ENCODE measurements at regions not wholly inside any gene's neighbourhood (a gene's known extent, or its start where the extent isn't known, plus 50 kb on each side); places are given as distances from the start of the nearest gene placed in this dataset.
A peak's percentile ranks its signal among the peaks of the same experiment; 100 is the strongest.

DNA sequence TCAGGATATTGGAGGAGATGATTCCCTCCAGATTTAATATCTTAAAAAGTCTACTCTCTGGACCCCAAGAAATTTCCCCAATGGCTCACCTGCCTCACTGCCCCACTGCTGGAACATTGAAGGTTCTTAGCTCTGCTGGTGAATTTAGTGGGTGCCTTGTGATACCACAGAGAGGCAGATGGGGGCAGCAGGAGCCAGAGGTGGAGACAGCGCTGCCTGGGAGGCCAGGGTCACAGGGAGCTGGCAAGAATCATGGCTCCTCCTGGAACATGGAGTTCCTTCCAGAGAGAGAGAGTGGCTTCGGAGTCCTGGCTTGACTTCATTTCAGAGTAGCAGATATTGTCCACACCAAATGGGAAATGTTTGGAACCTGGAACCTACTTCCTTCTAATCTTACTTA is 263.5 kb upstream of the CFAP20DC start:
- TF ChIP-seq, protein P1, sequence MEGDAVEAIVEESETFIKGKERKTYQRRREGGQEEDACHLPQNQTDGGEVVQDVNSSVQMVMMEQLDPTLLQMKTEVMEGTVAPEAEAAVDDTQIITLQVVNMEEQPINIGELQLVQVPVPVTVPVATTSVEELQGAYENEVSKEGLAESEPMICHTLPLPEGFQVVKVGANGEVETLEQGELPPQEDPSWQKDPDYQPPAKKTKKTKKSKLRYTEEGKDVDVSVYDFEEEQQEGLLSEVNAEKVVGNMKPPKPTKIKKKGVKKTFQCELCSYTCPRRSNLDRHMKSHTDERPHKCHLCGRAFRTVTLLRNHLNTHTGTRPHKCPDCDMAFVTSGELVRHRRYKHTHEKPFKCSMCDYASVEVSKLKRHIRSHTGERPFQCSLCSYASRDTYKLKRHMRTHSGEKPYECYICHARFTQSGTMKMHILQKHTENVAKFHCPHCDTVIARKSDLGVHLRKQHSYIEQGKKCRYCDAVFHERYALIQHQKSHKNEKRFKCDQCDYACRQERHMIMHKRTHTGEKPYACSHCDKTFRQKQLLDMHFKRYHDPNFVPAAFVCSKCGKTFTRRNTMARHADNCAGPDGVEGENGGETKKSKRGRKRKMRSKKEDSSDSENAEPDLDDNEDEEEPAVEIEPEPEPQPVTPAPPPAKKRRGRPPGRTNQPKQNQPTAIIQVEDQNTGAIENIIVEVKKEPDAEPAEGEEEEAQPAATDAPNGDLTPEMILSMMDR (IDR thresholded peaks at IDR 0.05; ENCODE audit: poor library complexity), result peak; percentile 47
- TF ChIP-seq EZH2 (IDR thresholded peaks at IDR 0.05; ENCODE audit: borderline replicate concordance), result no peak
- no peak for TF ChIP-seq EZH2phosphoT487 (IDR thresholded peaks at IDR 0.05; ENCODE audit: low read depth, severe bottlenecking, unreplicated experiment)

Measured in hepatocyte (in vitro differentiated cells).